ENCODE measurements at regions not wholly inside any gene's neighbourhood (a gene's known extent, or its start where the extent isn't known, plus 50 kb on each side); places are given as distances from the start of the nearest gene placed in this dataset.

- Histone ChIP-seq H3K36me3 (no peaks in the 10 kb centered on the region), H3K27ac (no peak overlapping the region), H3K4me1 (ENCODE audit: insufficient read depth) (peaks cover 3% of the 10 kb centered on the region), H3K27me3 (no peaks in the 10 kb centered on the region), H3K4me3 (no peak overlapping the region), H3K9me3 (no peaks in the 10 kb centered on the region)
- intact Hi-C loops (cut with DNase I), result no loop called here
- no peak for DNase-seq
- 70 to 81% (median 77%) methylated on average over 4 of the region's 4 CpGs for WGBS, 3 donors
- TF ChIP-seq POLR2A (IDR thresholded peaks at IDR 0.05), result no peak
- no peak for TF ChIP-seq CTCF (IDR thresholded peaks at IDR 0.05)
- no peak for TF ChIP-seq EP300 (IDR thresholded peaks at IDR 0.05)
Measured at GRCh38 chr10:29105516-29106215, 183.2 kb upstream of the LYZL1 start.

GRCh38 chr10:29106287-29106686 lies 182.6 kb upstream of the LYZL1 start:
- no peak overlapping the region for H3K27ac ChIP-seq
- no peaks in the 10 kb centered on the region for H3K27me3 ChIP-seq
- TF ChIP-seq CTCF (IDR thresholded peaks at IDR 0.05) (no peak), EP300 (IDR thresholded peaks at IDR 0.05) (no peak), POLR2A (IDR thresholded peaks at IDR 0.05) (no peak)
- no peak for DNase-seq
- 89 to 93% (median 90%) methylated on average over 4 of the region's 4 CpGs for WGBS, 3 donors
- H3K4me1 ChIP-seq (ENCODE audit: insufficient read depth), result peaks cover 3% of the 10 kb centered on the region
- H3K36me3 ChIP-seq, result no peaks in the 10 kb centered on the region
- no peak overlapping the region for H3K4me3 ChIP-seq
- no peaks in the 10 kb centered on the region for H3K9me3 ChIP-seq
- intact Hi-C loops (cut with DNase I), result no loop called here

GRCh38 chr10:29107866-29108498 lies 180.9 kb upstream of the LYZL1 start:
- TF ChIP-seq CTCF (IDR thresholded peaks at IDR 0.05) (no peak), EP300 (IDR thresholded peaks at IDR 0.05) (no peak), POLR2A (IDR thresholded peaks at IDR 0.05) (no peak)
- intact Hi-C loops (cut with DNase I), result no loop called here
- no peaks in the 10 kb centered on the region for H3K9me3 ChIP-seq
- WGBS, 3 donors, result 90 to 97% (median 97%) methylated on average over 2 of the region's 2 CpGs
- no peaks in the 10 kb centered on the region for H3K27me3 ChIP-seq
- H3K27ac ChIP-seq, result no peak overlapping the region
- peaks cover 3% of the 10 kb centered on the region for H3K4me1 ChIP-seq (ENCODE audit: insufficient read depth)
- DNase-seq, result no peak
- H3K4me3 ChIP-seq, result no peak overlapping the region
- H3K36me3 ChIP-seq, result no peaks in the 10 kb centered on the region

- peaks cover 3% of the 10 kb centered on the region for H3K4me1 ChIP-seq (ENCODE audit: insufficient read depth)
- intact Hi-C loops (cut with DNase I), result no loop called here
- no peak overlapping the region for H3K4me3 ChIP-seq
- TF ChIP-seq EP300 (IDR thresholded peaks at IDR 0.05), result no peak
- TF ChIP-seq CTCF (IDR thresholded peaks at IDR 0.05), result no peak
- TF ChIP-seq POLR2A (IDR thresholded peaks at IDR 0.05), result no peak
- H3K36me3 ChIP-seq, result no peaks in the 10 kb centered on the region
- 89 to 93% (median 91%) methylated on average over 9 of the region's 9 CpGs for WGBS, 3 donors
- no peaks in the 10 kb centered on the region for H3K9me3 ChIP-seq
- no peak for DNase-seq
- H3K27me3 ChIP-seq, result no peaks in the 10 kb centered on the region
- no peak overlapping the region for H3K27ac ChIP-seq
Measured at GRCh38 chr10:29109707-29110571, 178.9 kb upstream of the LYZL1 start.
